ENCODE measurements at regions not wholly inside any gene's neighbourhood (a gene's known extent, or its start where the extent isn't known, plus 50 kb on each side); places are given as distances from the start of the nearest gene placed in this dataset.

- TF ChIP-seq POLR2A (IDR thresholded peaks at IDR 0.05) (no peak), CTCF (IDR thresholded peaks at IDR 0.05) (no peak)
These were observed 324.8 kb upstream of the FTMT start for GRCh38 chr5:121526908-121527307.

Measured in heart left ventricle (tissue), 13 donors.